ENCODE measurements at regions not wholly inside any gene's neighbourhood (a gene's known extent, or its start where the extent isn't known, plus 50 kb on each side); places are given as distances from the start of the nearest gene placed in this dataset.

GRCh38 chr10:106308284-106308683 lies 856.2 kb downstream of the SORCS1 start:
- TF ChIP-seq ZNF274 (IDR thresholded peaks at IDR 0.05; ENCODE audit: low read depth, low read length): no peak
- TF ChIP-seq SUZ12 (IDR thresholded peaks at IDR 0.05; ENCODE audit: extremely low read depth, insufficient read depth, insufficient read length): no peak
- TF ChIP-seq YY1 (IDR thresholded peaks at IDR 0.05; ENCODE audit: insufficient read depth, insufficient read length): no peak

All from NT2/D1 (cell line).